ENCODE measurements at regions not wholly inside any gene's neighbourhood (a gene's known extent, or its start where the extent isn't known, plus 50 kb on each side); places are given as distances from the start of the nearest gene placed in this dataset.

DNA sequence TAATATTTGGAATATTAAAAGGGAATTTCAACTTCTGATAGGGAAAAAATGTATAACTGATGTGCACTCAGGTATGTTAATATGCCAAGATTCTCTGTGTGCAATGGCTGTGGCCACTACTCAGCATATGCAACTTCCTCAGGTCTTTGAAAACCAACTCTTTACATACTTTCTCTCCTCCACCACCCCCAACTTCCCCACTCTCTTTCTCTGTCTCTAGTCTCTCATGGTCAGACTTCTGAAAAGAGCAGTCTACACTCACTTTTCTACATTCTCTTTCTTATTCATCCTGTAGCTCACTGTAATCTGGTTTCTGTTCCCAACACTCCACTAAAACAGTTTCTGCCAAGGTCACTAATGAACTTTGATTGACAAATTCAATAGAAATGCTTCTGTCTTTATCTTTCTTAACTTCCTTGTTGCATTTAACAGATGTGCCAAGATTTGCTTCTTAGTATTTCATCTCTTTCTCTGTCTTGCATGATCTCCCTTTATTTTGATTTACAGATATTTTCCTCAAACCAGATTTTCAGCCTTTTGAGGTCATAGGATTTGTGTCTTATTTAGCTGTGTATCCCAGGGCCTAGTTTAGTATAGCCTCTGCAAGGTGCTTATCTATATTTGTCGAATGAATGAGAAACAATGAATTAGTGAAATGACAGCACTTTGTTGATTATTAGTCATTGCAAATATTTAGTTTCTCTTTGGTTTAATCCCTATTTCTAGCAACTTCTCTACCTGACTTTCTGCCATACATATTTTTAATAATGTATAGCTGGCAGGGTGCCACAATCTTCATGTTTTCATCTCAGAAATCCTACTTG lies 168.9 kb downstream of the LMO4 start:
- intact Hi-C loops (cut with DNase I, micrococcal nuclease) = no loop called here
- ATAC-seq (no peak), DNase-seq (no peak)

DNA sequence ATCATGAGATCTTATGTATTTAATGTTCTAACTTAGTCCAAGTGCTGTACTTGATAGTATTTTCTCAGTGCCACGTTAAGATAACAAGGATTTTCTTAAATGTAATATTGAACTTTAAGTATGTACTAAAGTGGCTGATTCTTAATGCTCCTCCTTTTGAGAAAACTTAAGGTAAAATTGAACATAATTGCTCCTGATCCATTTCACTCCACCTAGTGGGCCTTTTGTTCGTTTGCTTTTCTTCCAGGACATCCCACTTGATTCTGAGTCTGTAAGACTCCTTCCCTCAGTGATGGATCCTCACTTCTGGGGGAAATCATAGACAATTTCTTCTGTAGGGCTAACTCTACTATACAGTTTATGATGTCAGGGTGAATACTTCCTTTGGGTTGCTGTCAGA lies 173.1 kb downstream of the LMO4 start:
- no peak for ATAC-seq
- intact Hi-C loops (cut with DNase I, micrococcal nuclease) = no loop called here
- no peak for DNase-seq

DNA sequence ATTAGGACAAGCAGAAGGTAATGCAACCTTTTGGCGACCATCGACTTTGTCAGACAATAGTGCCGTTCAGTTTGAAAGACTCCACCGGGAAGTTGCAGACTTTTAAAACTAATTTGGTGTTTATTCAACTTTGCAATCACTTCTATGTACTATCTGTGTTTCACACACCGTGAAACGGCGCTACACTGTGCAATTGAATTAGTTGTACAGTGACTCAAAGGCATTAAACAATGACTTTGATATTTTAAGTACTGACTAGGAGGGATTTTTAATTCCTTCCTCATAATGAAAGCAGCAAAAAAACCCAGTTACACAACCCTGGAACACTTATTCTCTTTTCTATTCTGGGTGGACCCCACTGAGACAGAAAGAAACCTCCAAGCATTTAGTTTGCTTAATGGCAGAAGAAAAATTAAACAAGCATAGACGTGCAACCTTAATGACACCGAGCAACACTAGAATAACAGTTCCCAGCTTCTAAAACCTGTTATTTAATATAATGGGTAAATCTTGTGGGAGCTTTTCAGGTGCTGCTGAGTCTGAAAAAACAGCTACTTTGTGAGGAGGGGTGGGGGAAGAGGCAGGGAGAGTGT lies 176.8 kb downstream of the LMO4 start:
- DNase-seq (no peak), ATAC-seq (no peak)
- intact Hi-C loops (cut with DNase I, micrococcal nuclease) = no loop called here

DNA sequence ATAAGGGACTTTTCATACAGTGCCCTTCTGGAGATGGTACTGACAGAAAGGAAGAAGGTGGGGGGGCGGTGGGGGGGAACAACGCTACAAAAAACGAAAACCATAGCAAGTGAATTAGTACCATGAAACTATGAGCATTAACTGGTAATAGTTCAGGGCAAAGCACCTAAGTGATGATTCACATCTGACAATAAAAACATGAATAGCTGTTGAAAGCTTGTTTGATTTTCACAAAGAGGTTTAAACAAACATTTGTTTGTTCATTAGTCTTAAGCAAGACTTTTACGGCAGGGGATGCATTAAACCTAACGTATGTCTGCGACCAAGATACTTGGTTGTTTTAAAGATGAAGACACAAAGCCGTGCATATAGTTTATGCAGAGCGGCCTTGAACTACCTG lies 177.5 kb downstream of the LMO4 start:
- intact Hi-C loops (cut with DNase I, micrococcal nuclease) = no loop called here
- no peak for DNase-seq
- no peak for ATAC-seq

DNA sequence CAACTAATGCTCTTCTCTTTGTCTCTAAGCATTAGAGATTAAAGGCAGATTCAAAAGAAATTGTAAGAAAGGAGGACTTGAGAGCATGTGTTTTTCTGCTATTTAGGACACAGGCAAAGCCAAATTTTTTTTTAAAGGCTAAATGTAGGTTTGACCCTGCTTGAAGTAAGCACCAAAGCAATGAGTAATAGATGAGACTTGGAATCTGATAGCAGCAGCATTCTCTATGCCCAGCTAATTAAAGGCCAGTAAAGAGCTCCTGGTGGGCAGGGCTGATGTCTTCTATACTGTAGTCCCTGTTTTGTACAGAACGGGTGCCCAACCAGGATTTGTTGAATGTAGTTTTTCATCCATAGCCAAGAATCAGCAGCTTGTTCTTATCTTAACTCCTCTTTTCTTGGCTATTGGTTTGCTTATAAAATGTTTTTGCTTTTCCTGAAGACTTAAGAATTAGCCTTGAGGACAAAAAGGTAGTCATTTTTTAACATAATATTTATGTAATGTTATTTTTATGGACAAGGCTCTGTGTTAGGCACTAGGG lies 179.6 kb downstream of the LMO4 start:
- no peak for ATAC-seq

DNA sequence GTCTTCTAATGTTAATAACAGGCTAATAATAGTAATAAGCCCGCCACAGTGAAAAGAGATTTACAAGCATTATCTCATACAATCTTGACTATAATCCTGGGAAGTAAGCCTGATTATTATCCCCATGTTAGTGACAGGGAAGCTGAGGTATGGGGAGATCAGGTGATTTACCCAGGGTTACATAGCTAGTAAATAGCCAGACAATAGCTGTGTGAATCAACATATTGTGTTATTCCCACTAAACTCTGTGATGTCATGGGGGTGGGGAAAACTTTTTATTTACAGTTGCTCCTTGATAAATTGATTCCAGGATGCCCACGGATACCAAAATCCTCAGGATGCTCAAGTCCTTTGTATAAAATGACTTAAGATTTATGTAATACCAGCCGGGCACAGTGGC lies 181.9 kb downstream of the LMO4 start:
- ATAC-seq (no peak), DNase-seq (no peak)
- intact Hi-C loops (cut with DNase I, micrococcal nuclease) = no loop called here

More for the DNA sequence above, 179.6 kb downstream of the LMO4 start:
- no peak for DNase-seq
- intact Hi-C loops (cut with DNase I, micrococcal nuclease) = no loop called here

DNA sequence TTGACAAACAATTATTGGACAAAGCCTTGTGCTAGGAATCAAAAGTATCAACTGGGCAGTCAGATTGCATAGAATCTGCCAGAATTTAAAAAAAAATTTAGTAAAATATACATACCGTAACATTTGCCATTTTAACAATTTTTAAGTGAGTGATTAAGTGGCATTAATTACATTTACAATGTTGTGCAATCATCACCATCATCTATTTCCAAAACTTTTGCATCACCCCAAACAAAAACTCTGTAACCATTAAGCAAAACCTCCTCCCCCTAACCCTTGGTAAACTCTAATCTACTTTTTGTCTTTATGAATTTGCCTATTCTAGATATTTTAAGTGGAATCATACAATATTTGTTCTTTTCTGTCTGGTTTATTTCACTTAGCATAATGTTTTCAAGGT lies 182.8 kb downstream of the LMO4 start:
- DNase-seq = no peak
- no peak for ATAC-seq
- intact Hi-C loops (cut with DNase I, micrococcal nuclease) = no loop called here

DNA sequence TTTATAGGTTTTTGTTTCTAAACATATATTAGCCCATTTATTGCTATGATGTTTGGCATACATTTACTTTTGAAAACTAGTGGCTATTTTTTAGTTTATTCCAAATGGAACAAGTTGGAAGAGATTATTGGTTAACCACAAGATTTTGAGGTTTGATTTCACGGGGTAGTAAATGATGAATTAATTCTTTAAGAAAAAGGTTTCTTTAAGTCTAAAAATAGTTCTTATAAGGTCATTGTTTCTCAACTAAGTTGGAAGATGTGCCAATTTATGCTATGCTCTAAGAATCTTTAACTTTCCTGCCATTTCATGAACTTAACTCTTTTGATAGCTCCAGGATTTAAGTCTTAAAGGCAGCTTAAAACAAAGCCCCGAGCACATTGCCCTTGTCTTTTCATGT lies 183.8 kb downstream of the LMO4 start:
- DNase-seq (no peak), ATAC-seq (no peak)
- intact Hi-C loops (cut with DNase I, micrococcal nuclease) = no loop called here

DNA sequence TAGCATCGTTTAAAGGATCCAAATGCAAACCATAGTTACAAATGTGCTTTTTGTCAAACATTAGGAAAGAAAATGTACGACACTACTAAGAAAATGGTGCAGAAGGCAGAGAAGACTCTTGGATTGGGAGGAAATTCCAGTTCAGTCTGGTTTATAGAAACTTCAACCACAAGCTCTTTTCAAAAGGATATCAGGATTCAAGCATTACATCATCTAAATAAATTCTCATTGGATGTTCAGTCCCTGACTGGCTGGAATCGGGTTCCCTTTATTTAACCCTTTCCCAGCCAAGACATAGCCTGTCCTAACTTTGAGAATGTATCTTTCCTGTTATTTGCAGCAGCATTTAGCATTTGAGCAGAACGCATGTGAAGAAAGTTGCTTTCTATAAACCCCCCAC lies 184.6 kb downstream of the LMO4 start:
- ATAC-seq = no peak
- intact Hi-C loops (cut with DNase I, micrococcal nuclease) = no loop called here
- no peak for DNase-seq

DNA sequence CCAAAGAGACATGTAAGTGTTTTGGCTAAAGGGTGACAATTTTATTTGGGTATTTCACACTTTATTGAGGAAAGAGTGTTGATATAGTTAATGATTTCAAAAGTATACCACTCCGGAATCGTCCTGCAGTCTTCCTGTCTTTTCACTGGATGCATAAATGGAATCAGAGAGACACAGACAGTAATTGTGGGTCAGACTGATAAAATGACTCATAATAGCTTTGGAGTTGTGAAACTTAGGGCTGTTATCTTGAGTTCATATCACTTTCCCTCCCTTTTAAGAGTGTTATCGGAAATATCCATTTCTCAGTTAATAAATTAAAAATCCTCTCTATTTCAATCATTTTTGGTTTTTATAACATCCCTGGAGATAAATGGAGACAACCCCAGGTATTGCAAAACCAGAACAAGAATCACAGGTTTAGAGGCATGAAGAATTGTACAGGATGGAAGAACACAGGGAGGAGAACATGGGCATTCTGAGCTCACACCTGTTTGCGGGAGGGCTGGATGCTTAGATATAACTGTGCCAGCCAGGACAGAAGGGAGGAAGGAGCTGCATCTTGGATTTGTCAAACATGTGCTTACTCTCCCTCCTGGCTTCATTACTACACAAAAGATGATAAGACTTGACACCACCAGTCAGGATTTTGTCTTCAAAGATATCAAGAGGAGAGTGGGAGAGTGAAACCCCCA lies 185.4 kb downstream of the LMO4 start:
- no peak for ATAC-seq
- intact Hi-C loops (cut with DNase I, micrococcal nuclease) = no loop called here
- no peak for DNase-seq

DNA sequence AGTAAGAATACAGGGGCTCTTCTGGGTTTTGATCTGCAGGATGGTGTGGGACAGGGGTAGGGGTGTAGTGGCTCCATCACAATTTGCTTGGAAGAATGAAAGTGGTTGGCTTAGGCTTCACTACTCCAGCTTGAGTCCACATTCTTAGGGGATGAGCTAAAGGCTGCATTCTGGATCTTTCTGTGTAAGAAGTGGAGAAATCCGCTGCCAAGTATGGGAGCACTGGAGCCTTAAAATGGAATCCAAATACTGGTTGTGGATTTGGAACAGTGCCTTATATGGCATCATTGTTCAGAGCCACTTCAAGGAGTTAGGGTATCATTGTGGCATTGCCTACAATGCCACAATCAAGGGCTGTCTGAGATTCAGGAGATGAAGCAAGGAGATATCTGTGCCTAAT lies 187.1 kb downstream of the LMO4 start:
- no peak for ATAC-seq
- no peak for DNase-seq
- intact Hi-C loops (cut with DNase I, micrococcal nuclease) = no loop called here

DNA sequence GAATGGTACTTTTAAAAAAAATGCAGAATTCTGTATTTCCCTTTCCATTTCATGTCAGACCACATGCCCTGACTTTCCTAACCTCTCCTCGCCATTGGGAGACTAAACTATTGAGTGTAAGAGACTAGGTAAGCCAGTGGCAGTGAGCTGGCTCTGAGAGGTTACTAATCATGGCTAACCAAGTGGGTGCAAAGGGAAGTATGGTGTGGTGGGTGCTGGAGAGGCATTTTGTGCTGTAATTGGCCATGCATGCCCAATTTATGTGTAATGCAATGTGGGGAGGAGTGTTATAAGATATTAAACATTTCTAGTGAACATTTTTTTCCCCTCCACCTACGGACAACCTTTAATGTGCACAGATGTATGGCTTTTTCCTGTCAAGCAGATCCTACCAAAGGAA lies 190.1 kb downstream of the LMO4 start:
- ATAC-seq = no peak
- intact Hi-C loops (cut with DNase I, micrococcal nuclease) = no loop called here
- no peak for DNase-seq

DNA sequence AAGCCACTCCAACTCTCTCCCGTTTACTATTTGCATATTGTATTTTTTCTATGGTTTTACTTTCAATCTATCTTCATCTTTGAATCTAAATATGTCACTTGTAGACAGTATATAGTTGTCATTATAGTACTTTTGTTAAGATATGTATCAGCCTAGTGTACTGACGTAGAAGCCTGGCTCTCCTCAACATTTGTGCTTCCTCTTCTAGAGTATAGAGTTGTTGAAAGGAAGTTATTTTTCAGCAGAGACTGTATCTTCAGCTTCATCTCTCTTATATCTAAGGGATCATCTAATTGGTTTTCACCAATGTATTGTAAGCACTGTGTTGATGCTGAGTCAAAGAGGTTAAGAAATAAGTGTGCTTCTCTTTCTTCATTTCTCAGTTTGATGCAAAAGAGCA lies 192.8 kb downstream of the LMO4 start:
- intact Hi-C loops (cut with DNase I, micrococcal nuclease) = no loop called here
- no peak for DNase-seq
- ATAC-seq = no peak

DNA sequence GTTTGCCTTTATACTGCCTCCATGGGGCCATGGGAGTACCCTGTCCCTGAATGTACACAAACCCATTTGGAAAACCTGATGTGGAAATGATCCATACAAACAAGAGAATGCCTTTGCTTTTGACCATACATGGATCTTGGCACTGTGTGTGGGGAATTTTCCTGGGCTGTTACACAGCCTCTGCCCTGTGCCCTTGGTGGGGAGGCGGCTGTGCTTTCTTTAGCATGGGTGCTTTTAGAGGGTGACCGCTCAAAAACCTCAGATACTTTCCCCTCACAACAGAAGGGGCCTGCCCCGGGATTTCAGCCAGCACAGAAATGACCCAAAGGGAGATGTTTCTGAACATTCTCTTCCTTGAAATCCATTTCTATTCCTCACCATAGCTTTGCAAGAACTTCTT lies 194.8 kb downstream of the LMO4 start:
- DNase-seq (no peak), ATAC-seq (no peak)
- intact Hi-C loops (cut with DNase I, micrococcal nuclease) = no loop called here

DNA sequence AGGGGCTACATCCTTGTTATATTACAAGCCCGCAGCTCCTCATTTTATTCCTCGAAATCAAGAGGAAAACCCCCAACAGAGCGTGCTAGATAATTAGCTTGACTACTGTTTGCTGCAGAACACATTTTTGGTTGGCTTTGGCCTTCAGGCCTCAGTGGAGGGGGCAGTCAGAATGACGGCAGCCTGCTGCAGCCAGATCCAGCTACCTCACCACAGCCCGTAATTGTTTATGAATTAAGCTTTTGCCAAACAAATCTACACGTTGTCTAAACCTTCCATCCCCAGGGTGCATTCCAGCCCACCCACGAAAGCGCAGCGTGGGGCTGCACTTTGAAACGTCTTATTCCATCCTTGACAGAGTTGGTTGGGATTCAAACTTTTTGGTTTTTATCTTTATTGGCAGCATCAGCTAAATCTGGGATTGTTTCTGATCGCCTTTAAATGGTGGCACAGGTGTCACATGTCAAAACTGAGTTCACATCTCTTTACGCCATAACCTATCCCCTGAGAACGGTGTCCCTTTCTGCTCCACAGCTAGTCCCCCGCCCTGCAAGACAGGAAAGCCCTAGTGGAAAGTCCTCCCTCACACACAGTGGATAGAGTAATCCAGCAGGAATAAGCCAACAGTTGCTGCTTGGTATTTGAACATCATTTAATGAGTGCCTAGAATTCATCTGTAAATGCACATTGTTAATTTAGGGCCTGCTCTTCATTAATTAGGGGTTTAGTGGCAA lies 195.5 kb downstream of the LMO4 start:
- DNase-seq (no peak), ATAC-seq (no peak)
- intact Hi-C loops (cut with DNase I, micrococcal nuclease) = no loop called here

DNA sequence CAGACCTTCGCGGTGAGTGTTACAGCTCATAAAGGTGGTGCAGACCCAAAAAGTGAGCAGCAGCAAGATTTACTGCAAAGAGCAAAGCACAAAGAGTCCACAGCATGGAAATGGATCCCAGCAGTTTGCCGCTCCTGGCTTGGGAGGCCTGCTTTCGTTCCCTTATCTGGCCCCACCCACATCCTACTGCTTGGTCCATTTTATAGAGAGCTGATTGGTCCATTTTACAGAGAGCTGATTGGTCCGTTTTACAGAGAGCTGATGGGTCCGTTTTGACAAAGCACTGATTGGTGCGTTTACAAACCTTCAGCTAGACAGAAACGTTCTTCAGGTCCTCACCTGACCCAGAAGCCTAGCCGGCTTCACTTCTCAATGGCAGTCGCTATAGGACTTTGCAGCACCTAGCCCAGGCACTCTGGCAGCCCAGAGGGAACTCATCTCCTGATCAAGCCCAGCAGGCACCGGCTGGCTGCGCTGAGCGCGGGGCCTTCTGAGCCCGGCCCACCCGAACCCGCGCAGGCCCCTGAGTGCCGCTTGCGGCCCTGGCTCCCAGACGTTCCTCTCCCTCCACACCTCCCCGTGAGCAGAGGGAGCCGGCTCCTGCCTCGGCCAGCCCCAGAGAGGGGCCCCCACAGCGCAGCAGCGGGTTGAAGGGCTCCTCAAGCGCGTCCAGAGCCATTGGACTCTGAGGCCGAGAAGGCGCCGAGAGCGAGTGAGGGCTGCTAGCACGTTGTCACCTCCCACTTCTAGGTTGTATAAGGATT lies 200.3 kb downstream of the LMO4 start:
- ATAC-seq (no peak), DNase-seq (no peak)
- intact Hi-C loops (cut with DNase I, micrococcal nuclease) = no loop called here

DNA sequence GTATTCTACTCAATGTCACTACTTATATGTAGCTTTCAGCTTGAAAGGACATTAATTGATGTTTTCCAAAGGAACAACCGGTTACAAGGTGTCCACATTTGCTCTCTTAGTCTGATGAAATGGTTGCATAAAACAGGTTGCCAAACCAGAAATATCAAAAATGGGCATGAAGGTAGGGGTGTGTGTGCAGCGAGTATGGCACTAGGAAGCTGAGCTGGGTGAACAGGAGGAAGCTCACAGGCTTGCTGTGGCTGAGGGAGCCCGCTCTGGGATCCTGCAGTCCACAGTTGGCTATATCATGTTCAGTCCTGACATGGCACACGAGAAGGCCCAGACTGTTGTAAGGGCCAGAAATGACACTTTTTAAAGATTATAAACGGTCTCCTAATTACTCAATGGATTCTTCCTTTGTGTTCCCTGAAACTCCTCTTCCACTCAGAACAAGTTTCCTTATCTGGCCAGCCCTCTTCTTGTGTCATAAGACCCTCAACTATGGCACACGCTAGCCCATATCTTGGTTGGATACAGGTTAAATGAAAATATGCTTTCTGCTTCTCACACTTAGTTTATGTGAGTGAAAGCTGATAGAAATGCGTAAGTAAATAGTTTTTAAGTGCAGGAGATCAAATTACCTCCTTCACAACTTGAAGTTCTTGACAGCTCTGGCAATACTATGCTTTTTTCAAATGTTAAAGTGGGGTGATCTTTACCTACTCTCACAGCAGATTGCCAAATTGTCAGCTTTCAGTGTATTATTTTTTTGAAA lies 201.5 kb downstream of the LMO4 start:
- intact Hi-C loops (cut with DNase I, micrococcal nuclease) = no loop called here
- ATAC-seq (no peak), DNase-seq (no peak)

DNA sequence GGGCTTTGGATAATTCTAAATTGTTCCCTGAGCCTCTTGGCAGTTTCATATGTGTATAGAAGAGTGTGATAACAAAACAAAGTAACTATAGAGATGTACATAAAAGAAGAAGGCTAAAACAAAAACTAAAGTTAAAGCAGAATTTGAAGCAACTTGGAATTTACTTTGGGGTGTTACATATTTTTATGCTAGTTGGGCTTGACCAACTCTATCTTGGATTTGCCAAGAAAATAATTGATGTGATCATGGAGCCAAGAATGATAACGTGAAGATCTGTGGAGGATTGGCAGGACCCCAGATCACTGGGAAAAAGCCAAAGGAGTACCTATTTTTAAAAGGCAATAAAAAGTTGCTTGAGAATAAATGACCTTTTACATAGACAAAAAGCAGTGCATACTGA lies 206.9 kb downstream of the LMO4 start:
- ATAC-seq (no peak), DNase-seq (no peak)
- intact Hi-C loops (cut with DNase I, micrococcal nuclease) = no loop called here
